ENCODE measurements at regions not wholly inside any gene's neighbourhood (a gene's known extent, or its start where the extent isn't known, plus 50 kb on each side); places are given as distances from the start of the nearest gene placed in this dataset.

DNA sequence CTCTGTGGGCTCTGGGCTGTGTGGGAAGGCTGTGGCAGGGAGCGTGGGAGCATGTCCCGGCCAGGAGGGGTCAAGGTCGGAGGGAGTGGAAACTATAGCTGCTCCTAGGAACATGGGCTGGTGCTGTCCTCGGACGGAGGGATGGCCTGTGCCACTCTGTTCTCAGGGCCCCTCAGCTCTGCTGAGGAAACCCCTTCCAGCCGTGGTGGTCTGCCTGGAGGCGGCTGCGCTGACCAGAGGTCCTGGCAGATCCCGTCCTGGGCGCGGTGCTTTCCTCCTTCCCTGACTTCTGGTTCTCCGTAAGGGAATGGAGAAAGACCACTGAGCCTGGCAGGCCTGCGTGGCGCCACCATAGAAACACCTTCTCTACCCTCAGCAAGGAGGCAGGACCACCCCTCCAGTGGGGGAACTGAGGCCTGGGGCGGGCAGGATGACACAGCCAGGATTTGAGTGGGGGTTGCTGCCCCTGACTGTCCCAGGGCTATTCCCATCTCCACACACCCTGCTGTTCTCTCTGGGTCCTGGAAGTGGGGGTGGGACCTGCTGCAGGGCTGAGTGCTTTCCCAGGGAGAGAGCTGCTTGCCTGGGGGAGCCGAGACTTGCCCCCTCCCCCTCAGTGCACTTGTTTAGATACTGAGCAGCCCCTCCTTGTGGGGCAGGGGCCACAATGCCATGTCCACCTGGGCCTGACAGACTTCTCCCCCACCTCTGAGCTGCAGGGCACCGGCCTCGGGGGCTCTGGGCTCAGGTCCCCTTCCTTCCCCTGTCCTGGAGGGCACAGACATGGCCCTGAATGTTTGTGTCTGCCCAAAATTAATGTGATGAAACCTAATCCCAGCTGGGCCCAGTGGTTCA is 301.0 kb upstream of the HS6ST1 start:
- TF ChIP-seq, protein P1, sequence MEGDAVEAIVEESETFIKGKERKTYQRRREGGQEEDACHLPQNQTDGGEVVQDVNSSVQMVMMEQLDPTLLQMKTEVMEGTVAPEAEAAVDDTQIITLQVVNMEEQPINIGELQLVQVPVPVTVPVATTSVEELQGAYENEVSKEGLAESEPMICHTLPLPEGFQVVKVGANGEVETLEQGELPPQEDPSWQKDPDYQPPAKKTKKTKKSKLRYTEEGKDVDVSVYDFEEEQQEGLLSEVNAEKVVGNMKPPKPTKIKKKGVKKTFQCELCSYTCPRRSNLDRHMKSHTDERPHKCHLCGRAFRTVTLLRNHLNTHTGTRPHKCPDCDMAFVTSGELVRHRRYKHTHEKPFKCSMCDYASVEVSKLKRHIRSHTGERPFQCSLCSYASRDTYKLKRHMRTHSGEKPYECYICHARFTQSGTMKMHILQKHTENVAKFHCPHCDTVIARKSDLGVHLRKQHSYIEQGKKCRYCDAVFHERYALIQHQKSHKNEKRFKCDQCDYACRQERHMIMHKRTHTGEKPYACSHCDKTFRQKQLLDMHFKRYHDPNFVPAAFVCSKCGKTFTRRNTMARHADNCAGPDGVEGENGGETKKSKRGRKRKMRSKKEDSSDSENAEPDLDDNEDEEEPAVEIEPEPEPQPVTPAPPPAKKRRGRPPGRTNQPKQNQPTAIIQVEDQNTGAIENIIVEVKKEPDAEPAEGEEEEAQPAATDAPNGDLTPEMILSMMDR (IDR thresholded peaks at IDR 0.05), result no peak
- TF ChIP-seq POLR2A (IDR thresholded peaks at IDR 0.05), result no peak

Measured in prostate gland (tissue), 2 donors.